ENCODE measurements at regions not wholly inside any gene's neighbourhood (a gene's known extent, or its start where the extent isn't known, plus 50 kb on each side); places are given as distances from the start of the nearest gene placed in this dataset.

DNA sequence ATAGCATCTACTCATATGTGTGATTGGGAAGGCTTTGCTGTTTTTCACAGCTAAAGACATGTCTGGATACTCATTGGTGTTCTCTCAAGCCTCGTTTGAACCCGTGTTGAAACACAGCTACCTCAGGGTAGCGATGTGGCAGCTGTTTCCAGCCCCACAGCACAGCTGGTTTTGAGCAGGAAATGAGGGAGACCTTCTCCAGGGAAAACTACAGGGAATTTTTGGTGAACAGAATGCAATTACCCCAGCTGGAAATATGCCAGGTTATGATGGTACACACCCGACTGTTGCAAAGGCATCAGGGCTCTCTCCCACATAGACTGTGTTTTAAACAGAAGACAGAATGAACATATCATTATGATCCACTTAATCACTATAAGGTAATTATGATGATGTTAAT lies 828.9 kb downstream of the VRK1 start:
- no peaks in the 10 kb centered on the region for H3K79me2 ChIP-seq
- no peaks in the 10 kb centered on the region for H3K4me1 ChIP-seq
- H3K4me2 ChIP-seq (ENCODE audit: low read length), result no peak overlapping the region
- H3K27ac ChIP-seq, result no peak overlapping the region
- H3K4me3 ChIP-seq (ENCODE audit: low read depth, low read length), result no peak overlapping the region
- no peak overlapping the region for H2AFZ ChIP-seq
- no peaks in the 10 kb centered on the region for H3K27me3 ChIP-seq (ENCODE audit: control insufficient read depth, insufficient read depth, low read length)
- H3K36me3 ChIP-seq (ENCODE audit: control insufficient read depth, insufficient read depth, low read length), result no peaks in the 10 kb centered on the region
- no peaks in the 10 kb centered on the region for H3K9me3 ChIP-seq (ENCODE audit: control insufficient read depth, low read length)
- TF ChIP-seq CTCF (IDR thresholded peaks at IDR 0.05), result no peak
- H3K9ac ChIP-seq, result no peak overlapping the region

DNA sequence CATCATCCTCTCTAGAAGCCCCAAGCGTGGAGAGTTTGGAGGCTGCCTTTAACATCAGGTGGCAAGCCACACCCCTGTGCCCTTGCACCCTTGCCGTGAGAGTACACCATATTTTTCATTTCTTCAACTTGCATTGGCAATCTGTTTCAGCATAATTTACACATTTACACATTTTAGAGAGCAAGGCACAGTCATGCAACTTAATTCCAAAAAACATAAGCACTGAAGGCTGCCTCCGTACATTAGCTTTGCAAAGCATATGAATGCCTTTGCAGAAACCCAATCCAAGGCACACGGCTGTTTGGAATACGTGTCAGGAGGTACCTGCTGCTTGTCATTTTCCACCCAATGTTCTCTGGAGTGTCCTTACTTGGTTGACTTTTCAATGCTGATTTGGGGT lies 833.1 kb downstream of the VRK1 start:
- no peaks in the 10 kb centered on the region for H3K36me3 ChIP-seq (ENCODE audit: control insufficient read depth, insufficient read depth, low read length)
- no peak overlapping the region for H3K9ac ChIP-seq
- no peaks in the 10 kb centered on the region for H3K27me3 ChIP-seq (ENCODE audit: control insufficient read depth, insufficient read depth, low read length)
- no peak for TF ChIP-seq CTCF (IDR thresholded peaks at IDR 0.05)
- no peak overlapping the region for H2AFZ ChIP-seq
- no peak overlapping the region for H3K27ac ChIP-seq
- H3K4me1 ChIP-seq, result no peaks in the 10 kb centered on the region
- no peak overlapping the region for H3K4me2 ChIP-seq (ENCODE audit: low read length)
- H3K79me2 ChIP-seq, result no peaks in the 10 kb centered on the region
- no peak overlapping the region for H3K4me3 ChIP-seq (ENCODE audit: low read depth, low read length)
- no peaks in the 10 kb centered on the region for H3K9me3 ChIP-seq (ENCODE audit: control insufficient read depth, low read length)

- TF ChIP-seq CTCF (IDR thresholded peaks at IDR 0.05), result no peak
- Histone ChIP-seq H3K27ac (no peak overlapping the region), H3K36me3 (ENCODE audit: control insufficient read depth, insufficient read depth, low read length) (no peaks in the 10 kb centered on the region), H3K4me3 (ENCODE audit: low read depth, low read length) (no peak overlapping the region), H3K4me2 (ENCODE audit: low read length) (no peak overlapping the region), H3K79me2 (no peaks in the 10 kb centered on the region), H2AFZ (no peak overlapping the region), H3K9ac (no peak overlapping the region), H3K27me3 (ENCODE audit: control insufficient read depth, insufficient read depth, low read length) (no peaks in the 10 kb centered on the region), H3K4me1 (no peaks in the 10 kb centered on the region), H3K9me3 (ENCODE audit: control insufficient read depth, low read length) (no peaks in the 10 kb centered on the region)
These were observed 836.1 kb downstream of the VRK1 start for GRCh38 chr14:97633131-97633738.

GRCh38 chr14:97634751-97635150 lies 837.6 kb downstream of the VRK1 start:
- H2AFZ ChIP-seq, result no peak overlapping the region
- no peaks in the 10 kb centered on the region for H3K4me1 ChIP-seq
- no peaks in the 10 kb centered on the region for H3K79me2 ChIP-seq
- no peaks in the 10 kb centered on the region for H3K36me3 ChIP-seq (ENCODE audit: control insufficient read depth, insufficient read depth, low read length)
- H3K4me3 ChIP-seq (ENCODE audit: low read depth, low read length), result no peak overlapping the region
- H3K4me2 ChIP-seq (ENCODE audit: low read length), result no peak overlapping the region
- H3K9me3 ChIP-seq (ENCODE audit: control insufficient read depth, low read length), result no peaks in the 10 kb centered on the region
- no peak overlapping the region for H3K27ac ChIP-seq
- H3K27me3 ChIP-seq (ENCODE audit: control insufficient read depth, insufficient read depth, low read length), result no peaks in the 10 kb centered on the region
- TF ChIP-seq CTCF (IDR thresholded peaks at IDR 0.05), result no peak
- H3K9ac ChIP-seq, result no peak overlapping the region

DNA sequence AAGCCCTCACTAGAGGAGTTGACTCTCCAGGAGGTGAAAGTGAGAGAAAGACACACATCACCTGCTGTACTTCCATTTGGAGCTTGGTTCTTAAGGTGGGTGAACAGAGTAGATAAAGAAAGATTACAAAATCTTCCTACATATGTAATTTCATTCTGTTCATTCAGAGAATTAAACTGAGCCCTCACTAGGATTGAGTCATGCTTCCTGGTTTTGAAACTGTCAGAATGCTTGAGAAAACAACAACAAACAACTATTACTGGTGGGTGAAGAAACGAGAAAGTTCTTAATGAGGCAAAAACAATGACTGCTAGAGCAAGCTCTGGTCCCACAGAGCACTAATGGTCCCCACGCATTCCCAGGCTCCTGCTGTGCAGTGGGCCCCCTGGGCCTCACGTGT lies 841.7 kb downstream of the VRK1 start:
- Histone ChIP-seq H3K27me3 (ENCODE audit: control insufficient read depth, insufficient read depth, low read length) (no peaks in the 10 kb centered on the region), H3K9ac (no peak overlapping the region), H3K36me3 (ENCODE audit: control insufficient read depth, insufficient read depth, low read length) (no peaks in the 10 kb centered on the region), H3K4me3 (ENCODE audit: low read depth, low read length) (no peak overlapping the region), H3K4me1 (no peaks in the 10 kb centered on the region), H3K9me3 (ENCODE audit: control insufficient read depth, low read length) (no peaks in the 10 kb centered on the region), H2AFZ (no peak overlapping the region), H3K79me2 (no peaks in the 10 kb centered on the region), H3K4me2 (ENCODE audit: low read length) (no peak overlapping the region), H3K27ac (no peak overlapping the region)
- TF ChIP-seq CTCF (IDR thresholded peaks at IDR 0.05), result no peak
